ENCODE measurements at regions not wholly inside any gene's neighbourhood (a gene's known extent, or its start where the extent isn't known, plus 50 kb on each side); places are given as distances from the start of the nearest gene placed in this dataset.

DNA sequence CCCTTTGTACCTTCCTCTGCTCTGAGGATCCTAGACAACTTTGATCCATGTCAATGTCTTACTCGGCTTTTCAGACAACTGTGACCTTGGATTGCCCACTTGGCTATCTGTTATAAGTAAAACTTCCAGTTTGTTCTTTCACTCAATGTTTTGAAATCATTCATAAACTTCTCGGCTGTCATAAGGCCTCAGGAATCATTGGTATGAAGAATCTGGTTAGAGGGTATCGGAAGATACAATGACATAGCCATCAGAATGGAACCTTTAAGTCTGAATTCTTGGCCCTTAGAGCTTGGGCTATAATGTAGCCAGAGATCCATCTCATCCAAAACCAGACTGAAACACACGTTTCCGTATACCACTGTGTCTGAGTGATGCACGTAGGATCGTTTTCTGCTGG, 59.0 kb upstream of the WDR1 start:
- no peak overlapping the region for H2BK12ac ChIP-seq (ENCODE audit: insufficient read length, low read depth, low read length)
- no peak overlapping the region for H4K5ac ChIP-seq (ENCODE audit: insufficient read length, low read depth, low read length)
- H3K4me1 ChIP-seq (ENCODE audit: insufficient read depth, low read length): peaks cover 3% of the 10 kb centered on the region; the same call in 1 of the 2 replicates
- no peaks in the 10 kb centered on the region for H3K79me1 ChIP-seq (ENCODE audit: insufficient read depth, low read depth, low read length, poor library complexity, severe bottlenecking)
- no peak overlapping the region for H2BK15ac ChIP-seq (ENCODE audit: low read depth, low read length)
- H3K18ac ChIP-seq (ENCODE audit: insufficient read length, low read depth, low read length): no peak overlapping the region
- H3K14ac ChIP-seq (ENCODE audit: insufficient read depth, low read length): no peak overlapping the region
- no peak overlapping the region for H3K4ac ChIP-seq (ENCODE audit: low read depth, low read length)
- H3K23me2 ChIP-seq (ENCODE audit: insufficient read length, low read depth, low read length, poor library complexity, severe bottlenecking): no peaks in the 10 kb centered on the region
- Mint-ChIP-seq H3K4me1 (peaks cover 9 to 16% of the 10 kb centered on the region in 2 experiments), H3K4me3 (no peak overlapping the region), H3K36me3 (ENCODE audit: insufficient read depth in 1 of 3, low read depth in 3 of 3) (no peaks in the 10 kb centered on the region), H3K27ac (no peak overlapping the region), H3K27me3 (ENCODE audit: low read depth) (peaks cover 11% of the 10 kb centered on the region), H3K9me3 (no peaks in the 10 kb centered on the region; a peak in 1 of 5 replicates)
- H2AK5ac ChIP-seq (ENCODE audit: insufficient read length, low read length): no peak overlapping the region
- H2BK5ac ChIP-seq (ENCODE audit: insufficient read length, low read length): no peak overlapping the region
- H4K8ac ChIP-seq (replicated peaks; ENCODE audit: insufficient read length, low read depth, low read length): no peak overlapping the region
- whole genome bisulfite sequencing (ENCODE audit: extremely low coverage, insufficient read length, low lambda C conversion rate): no CpG with 5 or more reads among the region's 7 CpGs
- TF ChIP-seq, protein P1, sequence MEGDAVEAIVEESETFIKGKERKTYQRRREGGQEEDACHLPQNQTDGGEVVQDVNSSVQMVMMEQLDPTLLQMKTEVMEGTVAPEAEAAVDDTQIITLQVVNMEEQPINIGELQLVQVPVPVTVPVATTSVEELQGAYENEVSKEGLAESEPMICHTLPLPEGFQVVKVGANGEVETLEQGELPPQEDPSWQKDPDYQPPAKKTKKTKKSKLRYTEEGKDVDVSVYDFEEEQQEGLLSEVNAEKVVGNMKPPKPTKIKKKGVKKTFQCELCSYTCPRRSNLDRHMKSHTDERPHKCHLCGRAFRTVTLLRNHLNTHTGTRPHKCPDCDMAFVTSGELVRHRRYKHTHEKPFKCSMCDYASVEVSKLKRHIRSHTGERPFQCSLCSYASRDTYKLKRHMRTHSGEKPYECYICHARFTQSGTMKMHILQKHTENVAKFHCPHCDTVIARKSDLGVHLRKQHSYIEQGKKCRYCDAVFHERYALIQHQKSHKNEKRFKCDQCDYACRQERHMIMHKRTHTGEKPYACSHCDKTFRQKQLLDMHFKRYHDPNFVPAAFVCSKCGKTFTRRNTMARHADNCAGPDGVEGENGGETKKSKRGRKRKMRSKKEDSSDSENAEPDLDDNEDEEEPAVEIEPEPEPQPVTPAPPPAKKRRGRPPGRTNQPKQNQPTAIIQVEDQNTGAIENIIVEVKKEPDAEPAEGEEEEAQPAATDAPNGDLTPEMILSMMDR (conservative IDR thresholded peaks at IDR 0.05): no peak
- H3K56ac ChIP-seq (ENCODE audit: insufficient read length, low read depth, low read length): no peak overlapping the region
- no peak overlapping the region for H2BK120ac ChIP-seq (ENCODE audit: low read depth, low read length, poor library complexity, severe bottlenecking)
- no peak overlapping the region for H4K91ac ChIP-seq (ENCODE audit: insufficient read length, low read depth, low read length)
- H3T11ph ChIP-seq (ENCODE audit: low read length): no peak overlapping the region
- no peak overlapping the region for H2BK20ac ChIP-seq (ENCODE audit: low read depth, low read length, poor library complexity, severe bottlenecking)
- H3K27me3 ChIP-seq (ENCODE audit: insufficient read depth, low read length): no peaks in the 10 kb centered on the region
- H3K4me2 ChIP-seq (ENCODE audit: insufficient read depth, insufficient read length, low read length): no peak overlapping the region
- no peak overlapping the region for H3K23ac ChIP-seq (ENCODE audit: insufficient read length, low read depth, low read length)
- no peak overlapping the region for H2AFZ ChIP-seq (ENCODE audit: low read length)
- no peak overlapping the region for H3K9ac ChIP-seq (ENCODE audit: extremely low read depth, insufficient read length, low read length)
- no peaks in the 10 kb centered on the region for H4K20me1 ChIP-seq (ENCODE audit: control insufficient read depth, insufficient read depth, insufficient read length)
- no peaks in the 10 kb centered on the region for H3K79me2 ChIP-seq (ENCODE audit: insufficient read depth, low read length)
- no peaks in the 10 kb centered on the region for H3K9me3 ChIP-seq (ENCODE audit: control insufficient read depth, low read depth, low read length)
- no peak overlapping the region for H3K27ac ChIP-seq (ENCODE audit: insufficient read length, low read depth, low read length)
- no peak for DNase-seq
